Gastrocnemius medialis (tissue), 4 donors: ENCODE measurements at regions not wholly inside any gene's neighbourhood (a gene's known extent, or its start where the extent isn't known, plus 50 kb on each side); places are given as distances from the start of the nearest gene placed in this dataset.

Source experiments
- CTCF ChIP-seq, 5 experiments: fragments of 450-650 bp in 3 of 5; fragments of 200-600 bp in 2 of 5; sonication (generic) in 2 of 5; IDR thresholded peaks in 4 of 5; conservative IDR thresholded peaks in 1 of 5; 1 replicate in 4 of 5; 2 replicates in 1 of 5; pipeline ENCODE4 v1.5.1; 2016 to 2019; ENCODE audit warnings: antibody characterized with exemption in 5 of 5, mild to moderate bottlenecking in 3 of 5, moderate library complexity in 3 of 5
- POLR2A ChIP-seq, 2 donors: fragments of 450-650 bp; IDR thresholded peaks; one replicate each; pipeline ENCODE4 v1.6.1; 2017; ENCODE audit warnings: antibody characterized with exemption in 2 of 2, mild to moderate bottlenecking in 2 of 2, moderate library complexity in 2 of 2

GRCh38 chr18:28705482-28705881 lies 528.6 kb upstream of the CDH2 start:
- no peak for TF ChIP-seq CTCF (IDR thresholded peaks at IDR 0.05 in 4 of 5, conservative IDR thresholded peaks at IDR 0.05 in 1 of 5)
- TF ChIP-seq POLR2A (IDR thresholded peaks at IDR 0.05), result no peak
